Calu3 (cell line): ENCODE measurements at regions not wholly inside any gene's neighbourhood (a gene's known extent, or its start where the extent isn't known, plus 50 kb on each side); places are given as distances from the start of the nearest gene placed in this dataset.

Experiments
- BruUV-seq: library from RNA; stranded (reverse); fragments of 400-500 nt; replicated peaks from 2 replicates; lab custom pipeline; 2021; lab: Mats Ljungman, UMichigan
- CTCF ChIA-PET: fragments of 300-600 bp; sonication (Branson Sonifier 250); formaldehyde crosslinking; loops from one replicate; lab custom pipeline; 2022; ENCODE audit warnings: antibody characterized with exemption; lab: Charles Lee
- DNase-seq: peaks from one replicate; pipeline ENCODE4 v3.0.0; 2022
- H3K27ac Mint-ChIP-seq: one replicate; pipeline ENCODE4 v1.8.0; 2022; ENCODE audit warnings: mixed read lengths; ENCODE audit not compliant: unreplicated experiment
- H3K27me3 Mint-ChIP-seq: one replicate; pipeline ENCODE4 v1.8.0; 2022; ENCODE audit warnings: mixed read lengths; ENCODE audit not compliant: unreplicated experiment
- H3K36me3 Mint-ChIP-seq: one replicate; pipeline ENCODE4 v1.8.0; 2022; ENCODE audit warnings: mild to moderate bottlenecking, moderate library complexity, mixed read lengths; ENCODE audit not compliant: insufficient read depth, unreplicated experiment
- H3K4me1 Mint-ChIP-seq: one replicate; pipeline ENCODE4 v1.8.0; 2022; ENCODE audit warnings: mild to moderate bottlenecking, low read depth, mixed read lengths; ENCODE audit not compliant: unreplicated experiment
- H3K4me3 Mint-ChIP-seq: one replicate; pipeline ENCODE4 v1.8.0; 2022; ENCODE audit warnings: mild to moderate bottlenecking, low read depth, moderate library complexity, mixed read lengths; ENCODE audit not compliant: unreplicated experiment
- H3K9me3 Mint-ChIP-seq: one replicate; pipeline ENCODE4 v1.8.0; 2022; ENCODE audit warnings: low read depth, mixed read lengths; ENCODE audit not compliant: unreplicated experiment
- CTCF ChIP-seq: fragments of 200-600 bp; IDR thresholded peaks from one replicate; pipeline ENCODE4 v1.8.0; 2022; ENCODE audit warnings: antibody characterized with exemption; ENCODE audit not compliant: unreplicated experiment
- intact Hi-C: fragments of 100-400 bp; cut with micrococcal nuclease; formaldehyde crosslinking; loops from one replicate; pipeline ENCODE4 v1.10.0; 2022; ENCODE audit not compliant: unreplicated experiment

GRCh38 chr9:89744730-89745129 lies 139.9 kb downstream of the GADD45G start:
- BruUV-seq: no TSS peak
- Mint-ChIP-seq H3K36me3 (no peaks in the 10 kb centered on the region), H3K9me3 (peaks cover 2% of the 10 kb centered on the region), H3K4me1 (no peaks in the 10 kb centered on the region), H3K27ac (no peak overlapping the region), H3K4me3 (no peak overlapping the region), H3K27me3 (peaks cover 50% of the 10 kb centered on the region)
- TF ChIP-seq CTCF: no peak
- CTCF ChIA-PET: no interaction called here
- intact Hi-C loops: no loop called here
- DNase-seq: no peak

GRCh38 chr9:89745601-89746376 lies 141.0 kb downstream of the GADD45G start:
- Mint-ChIP-seq H3K27ac (no peak overlapping the region), H3K36me3 (no peaks in the 10 kb centered on the region), H3K27me3 (peaks cover 50% of the 10 kb centered on the region), H3K9me3 (peaks cover 2% of the 10 kb centered on the region), H3K4me3 (no peak overlapping the region), H3K4me1 (no peaks in the 10 kb centered on the region)
- BruUV-seq: no TSS peak
- CTCF ChIA-PET: no interaction called here
- intact Hi-C loops: no loop called here
- DNase-seq: no peak
- TF ChIP-seq CTCF: no peak

GRCh38 chr9:89746385-89747116 lies 141.7 kb downstream of the GADD45G start:
- CTCF ChIA-PET: no interaction called here
- intact Hi-C loops: no loop called here
- peaks cover 54% of the 10 kb centered on the region for H3K27me3 Mint-ChIP-seq

DNA sequence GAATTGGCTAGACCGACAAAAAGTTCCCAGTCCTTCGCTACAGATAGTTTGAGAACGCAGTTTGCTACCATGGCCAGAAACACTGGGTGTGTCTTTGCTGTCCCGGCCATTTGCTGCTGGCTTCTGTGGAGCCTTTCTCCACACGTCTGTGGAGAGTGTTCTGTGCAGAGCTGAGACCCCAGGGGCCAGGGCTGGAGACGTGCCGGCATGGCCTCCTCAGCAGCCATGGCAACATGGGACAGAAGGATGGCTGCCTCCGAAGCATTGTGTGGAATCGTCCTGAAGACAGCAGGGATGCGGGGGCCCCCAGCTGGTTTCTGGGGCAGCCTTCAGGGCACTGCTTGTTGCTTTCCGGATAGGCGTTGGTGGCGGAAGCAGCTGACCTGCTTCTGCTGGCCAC lies 142.8 kb downstream of the GADD45G start:
- BruUV-seq: no TSS peak
- CTCF ChIA-PET: no interaction called here
- TF ChIP-seq CTCF: no peak
- H3K27me3 Mint-ChIP-seq: peaks cover 55% of the 10 kb centered on the region
- H3K27ac Mint-ChIP-seq: no peak overlapping the region
- intact Hi-C loops: no loop called here
- H3K36me3 Mint-ChIP-seq: no peaks in the 10 kb centered on the region
- no peak overlapping the region for H3K4me3 Mint-ChIP-seq
- peaks cover 2% of the 10 kb centered on the region for H3K9me3 Mint-ChIP-seq
- DNase-seq: no peak
- no peaks in the 10 kb centered on the region for H3K4me1 Mint-ChIP-seq

More at GRCh38 chr9:89746385-89747116, 141.7 kb downstream of the GADD45G start:
- no peak for TF ChIP-seq CTCF
- no peak for DNase-seq
- no TSS peak for BruUV-seq
- Mint-ChIP-seq H3K27ac (no peak overlapping the region), H3K4me1 (no peaks in the 10 kb centered on the region), H3K36me3 (no peaks in the 10 kb centered on the region), H3K9me3 (peaks cover 2% of the 10 kb centered on the region), H3K4me3 (no peak overlapping the region)
